ENCODE measurements at regions not wholly inside any gene's neighbourhood (a gene's known extent, or its start where the extent isn't known, plus 50 kb on each side); places are given as distances from the start of the nearest gene placed in this dataset.

- no peak for DNase-seq (ENCODE audit: low read depth)
Measured at GRCh38 chr10:30793093-30793492, 163.5 kb upstream of the LYZL2 start.

- no peak for DNase-seq (ENCODE audit: low read depth)
Measured at GRCh38 chr10:30792025-30792424, 162.5 kb upstream of the LYZL2 start.

- DNase-seq (ENCODE audit: low read depth), result no peak
Measured at GRCh38 chr10:30791197-30791611, 161.7 kb upstream of the LYZL2 start.

GRCh38 chr10:30789806-30790205 is 160.3 kb upstream of the LYZL2 start:
- no peak for DNase-seq (ENCODE audit: low read depth)

GRCh38 chr10:30788307-30788706 is 158.8 kb upstream of the LYZL2 start:
- DNase-seq (ENCODE audit: low read depth), result no peak

- no peak for DNase-seq (ENCODE audit: low read depth)
Measured at GRCh38 chr10:30786906-30787305, 157.4 kb upstream of the LYZL2 start.

- DNase-seq (ENCODE audit: low read depth), result no peak
Measured at GRCh38 chr10:30786131-30786530, 156.6 kb upstream of the LYZL2 start.

- DNase-seq (ENCODE audit: low read depth), result no peak
Measured at GRCh38 chr10:30784897-30785605, 155.5 kb upstream of the LYZL2 start.

GRCh38 chr10:30784524-30784896 is 155.0 kb upstream of the LYZL2 start:
- peak; percentile 87 for DNase-seq (ENCODE audit: low read depth)

- DNase-seq (ENCODE audit: low read depth), result no peak
Measured at GRCh38 chr10:30783939-30784501, 154.5 kb upstream of the LYZL2 start.

GRCh38 chr10:30782537-30783461 is 153.2 kb upstream of the LYZL2 start:
- DNase-seq (ENCODE audit: low read depth), result no peak

- DNase-seq (ENCODE audit: low read depth), result no peak
Measured at GRCh38 chr10:30782157-30782536, 152.6 kb upstream of the LYZL2 start.

GRCh38 chr10:30781670-30782121 is 152.1 kb upstream of the LYZL2 start:
- DNase-seq (ENCODE audit: low read depth), result no peak

GRCh38 chr10:30778769-30779168 is 149.2 kb upstream of the LYZL2 start:
- DNase-seq (ENCODE audit: low read depth), result no peak

GRCh38 chr10:30775779-30776591 is 146.4 kb upstream of the LYZL2 start:
- no peak for DNase-seq (ENCODE audit: low read depth)

- DNase-seq (ENCODE audit: low read depth), result no peak
Measured at GRCh38 chr10:30774261-30774660, 144.7 kb upstream of the LYZL2 start.

- DNase-seq (ENCODE audit: low read depth), result no peak
Measured at GRCh38 chr10:30773501-30773900, 143.9 kb upstream of the LYZL2 start.

GRCh38 chr10:30770816-30771215 is 141.3 kb upstream of the LYZL2 start:
- DNase-seq (ENCODE audit: low read depth), result no peak

GRCh38 chr10:30770229-30770628 is 140.7 kb upstream of the LYZL2 start:
- no peak for DNase-seq (ENCODE audit: low read depth)

- no peak for DNase-seq (ENCODE audit: low read depth)
Measured at GRCh38 chr10:30769361-30769760, 139.8 kb upstream of the LYZL2 start.

- no peak for DNase-seq (ENCODE audit: low read depth)
Measured at GRCh38 chr10:30765616-30766015, 136.1 kb upstream of the LYZL2 start.

All from forelimb muscle (tissue), 1 donor.